NCI-H1436 (cell line): ENCODE measurements at regions not wholly inside any gene's neighbourhood (a gene's known extent, or its start where the extent isn't known, plus 50 kb on each side); places are given as distances from the start of the nearest gene placed in this dataset.
A peak's percentile ranks its signal among the peaks of the same experiment; 100 is the strongest.

Experiments
- DNase-seq: peaks from one replicate; lab custom pipeline; 2025; lab: John Stamatoyannopoulos, UW

GRCh38 chr11:31903225-31904074, 92.3 kb upstream of the PAX6 start:
- no peak for DNase-seq

- DNase-seq: no peak
Observed at GRCh38 chr11:31902706-31903105, 91.6 kb upstream of the PAX6 start.

- no peak for DNase-seq
Observed at GRCh38 chr11:31895926-31896325, 84.8 kb upstream of the PAX6 start.

GRCh38 chr11:31887180-31887579, 76.1 kb upstream of the PAX6 start:
- DNase-seq: no peak

- DNase-seq: no peak
Observed at GRCh38 chr11:31884080-31884479, 73.0 kb upstream of the PAX6 start.

- DNase-seq: no peak
Observed at GRCh38 chr11:31883435-31883834, 72.3 kb upstream of the PAX6 start.

- no peak for DNase-seq
Observed at GRCh38 chr11:31882951-31883392, 71.8 kb upstream of the PAX6 start.

- no peak for DNase-seq
Observed at GRCh38 chr11:31881825-31882224, 70.7 kb upstream of the PAX6 start.

- DNase-seq: no peak
Observed at GRCh38 chr11:31879681-31880080, 68.6 kb upstream of the PAX6 start.

GRCh38 chr11:31877863-31878262, 66.7 kb upstream of the PAX6 start:
- DNase-seq: no peak

- DNase-seq: no peak
Observed at GRCh38 chr11:31877083-31877482, 66.0 kb upstream of the PAX6 start.

- DNase-seq: no peak
Observed at GRCh38 chr11:31875866-31876560, 64.9 kb upstream of the PAX6 start.

GRCh38 chr11:31874631-31875191, 63.6 kb upstream of the PAX6 start:
- DNase-seq: no peak

- no peak for DNase-seq
Observed at GRCh38 chr11:31873124-31873523, 62.0 kb upstream of the PAX6 start.

GRCh38 chr11:31872076-31872443, 60.9 kb upstream of the PAX6 start:
- DNase-seq: no peak

GRCh38 chr11:31871310-31872075, 60.4 kb upstream of the PAX6 start:
- no peak for DNase-seq

GRCh38 chr11:31870609-31871309, 59.6 kb upstream of the PAX6 start:
- DNase-seq: peak; percentile 48

GRCh38 chr11:31869986-31870385, 58.9 kb upstream of the PAX6 start:
- DNase-seq: no peak

- no peak for DNase-seq
Observed at GRCh38 chr11:31865606-31866300, 54.6 kb upstream of the PAX6 start.

GRCh38 chr11:31863170-31863832, 52.2 kb upstream of the PAX6 start:
- DNase-seq: no peak

- DNase-seq: no peak
Observed at GRCh38 chr11:31861011-31861410, 49.9 kb upstream of the PAX6 start.
